ENCODE measurements at regions not wholly inside any gene's neighbourhood (a gene's known extent, or its start where the extent isn't known, plus 50 kb on each side); places are given as distances from the start of the nearest gene placed in this dataset.

DNA sequence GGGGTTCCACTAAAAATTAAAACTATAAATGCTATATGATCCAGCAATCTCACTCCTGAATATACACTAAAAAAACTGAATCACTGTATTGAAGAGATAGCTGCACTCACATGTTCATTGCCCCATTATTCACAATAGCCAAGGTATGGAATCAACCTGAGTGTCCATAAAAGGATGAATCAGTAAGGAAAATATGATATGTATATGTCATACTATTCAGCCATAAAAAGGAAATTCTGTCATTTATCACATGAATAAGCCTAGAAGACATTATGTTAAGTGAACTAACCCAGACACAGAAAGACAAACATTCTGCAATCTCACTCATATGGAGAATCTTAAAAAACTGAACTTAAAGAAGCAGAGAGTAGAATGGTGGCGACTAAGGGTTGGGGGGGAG lies 1376.2 kb upstream of the CDH9 start:
- Histone ChIP-seq H3K79me1 (ENCODE audit: insufficient read depth, low read depth, low read length, poor library complexity, severe bottlenecking) (no peaks in the 10 kb centered on the region), H2AFZ (ENCODE audit: low read length) (no peak overlapping the region), H4K8ac (replicated peaks; ENCODE audit: insufficient read length, low read depth, low read length) (no peak overlapping the region), H3K14ac (ENCODE audit: insufficient read depth, low read length) (no peak overlapping the region), H2AK5ac (ENCODE audit: insufficient read length, low read length) (no peak overlapping the region), H3K4me2 (ENCODE audit: insufficient read depth, insufficient read length, low read length) (no peak overlapping the region), H3K9me3 (ENCODE audit: control insufficient read depth, low read depth, low read length) (no peaks in the 10 kb centered on the region), H2BK20ac (ENCODE audit: low read depth, low read length, poor library complexity, severe bottlenecking) (no peak overlapping the region), H2BK12ac (ENCODE audit: insufficient read length, low read depth, low read length) (no peak overlapping the region), H2BK15ac (ENCODE audit: low read depth, low read length) (no peak overlapping the region), H2BK120ac (ENCODE audit: low read depth, low read length, poor library complexity, severe bottlenecking) (no peak overlapping the region), H3K4ac (ENCODE audit: low read depth, low read length) (no peak overlapping the region), H3K56ac (ENCODE audit: insufficient read length, low read depth, low read length) (no peak overlapping the region), H4K20me1 (ENCODE audit: control insufficient read depth, insufficient read depth, insufficient read length) (no peaks in the 10 kb centered on the region), H3K23ac (ENCODE audit: insufficient read length, low read depth, low read length) (no peak overlapping the region), H3K27ac (ENCODE audit: insufficient read length, low read depth, low read length) (no peak overlapping the region), H3K27me3 (ENCODE audit: insufficient read depth, low read length) (no peaks in the 10 kb centered on the region), H3K79me2 (ENCODE audit: insufficient read depth, low read length) (no peaks in the 10 kb centered on the region), H4K91ac (ENCODE audit: insufficient read length, low read depth, low read length) (no peak overlapping the region), H2BK5ac (ENCODE audit: insufficient read length, low read length) (no peak overlapping the region), H3K18ac (ENCODE audit: insufficient read length, low read depth, low read length) (no peak overlapping the region), H3K9ac (ENCODE audit: extremely low read depth, insufficient read length, low read length) (no peak overlapping the region), H3T11ph (ENCODE audit: low read length) (no peak overlapping the region), H3K23me2 (ENCODE audit: insufficient read length, low read depth, low read length, poor library complexity, severe bottlenecking) (no peaks in the 10 kb centered on the region), H3K4me1 (ENCODE audit: insufficient read depth, low read length) (no peaks in the 10 kb centered on the region), H4K5ac (ENCODE audit: insufficient read length, low read depth, low read length) (no peak overlapping the region)
- Mint-ChIP-seq H3K36me3 (ENCODE audit: insufficient read depth in 1 of 3, low read depth in 3 of 3) (peaks cover 0 to 20% (median 3%) of the 10 kb centered on the region in 3 experiments; a peak in 4 of 7 replicates), H3K9me3 (peaks cover 16 to 19% of the 10 kb centered on the region in 2 experiments; a peak in 4 of 5 replicates), H3K27me3 (ENCODE audit: low read depth) (no peaks in the 10 kb centered on the region), H3K4me3 (no peak overlapping the region), H3K27ac (no peak overlapping the region), H3K4me1 (no peaks in the 10 kb centered on the region)
- WGBS (ENCODE audit: extremely low coverage, insufficient read length, low lambda C conversion rate) = no CpG with 5 or more reads among the region's 1 CpG
- TF ChIP-seq, protein P1, sequence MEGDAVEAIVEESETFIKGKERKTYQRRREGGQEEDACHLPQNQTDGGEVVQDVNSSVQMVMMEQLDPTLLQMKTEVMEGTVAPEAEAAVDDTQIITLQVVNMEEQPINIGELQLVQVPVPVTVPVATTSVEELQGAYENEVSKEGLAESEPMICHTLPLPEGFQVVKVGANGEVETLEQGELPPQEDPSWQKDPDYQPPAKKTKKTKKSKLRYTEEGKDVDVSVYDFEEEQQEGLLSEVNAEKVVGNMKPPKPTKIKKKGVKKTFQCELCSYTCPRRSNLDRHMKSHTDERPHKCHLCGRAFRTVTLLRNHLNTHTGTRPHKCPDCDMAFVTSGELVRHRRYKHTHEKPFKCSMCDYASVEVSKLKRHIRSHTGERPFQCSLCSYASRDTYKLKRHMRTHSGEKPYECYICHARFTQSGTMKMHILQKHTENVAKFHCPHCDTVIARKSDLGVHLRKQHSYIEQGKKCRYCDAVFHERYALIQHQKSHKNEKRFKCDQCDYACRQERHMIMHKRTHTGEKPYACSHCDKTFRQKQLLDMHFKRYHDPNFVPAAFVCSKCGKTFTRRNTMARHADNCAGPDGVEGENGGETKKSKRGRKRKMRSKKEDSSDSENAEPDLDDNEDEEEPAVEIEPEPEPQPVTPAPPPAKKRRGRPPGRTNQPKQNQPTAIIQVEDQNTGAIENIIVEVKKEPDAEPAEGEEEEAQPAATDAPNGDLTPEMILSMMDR (conservative IDR thresholded peaks at IDR 0.05) = no peak
- DNase-seq = no peak

All from H9 (cell line).